GM21367 (cell line): ENCODE measurements at regions not wholly inside any gene's neighbourhood (a gene's known extent, or its start where the extent isn't known, plus 50 kb on each side); places are given as distances from the start of the nearest gene placed in this dataset.

Source experiments
- ATAC-seq: cut with Tn5 transposase; IDR thresholded peaks from one replicate; pipeline ENCODE4 v1.9.1; 2021; ENCODE audit not compliant: unreplicated experiment

DNA sequence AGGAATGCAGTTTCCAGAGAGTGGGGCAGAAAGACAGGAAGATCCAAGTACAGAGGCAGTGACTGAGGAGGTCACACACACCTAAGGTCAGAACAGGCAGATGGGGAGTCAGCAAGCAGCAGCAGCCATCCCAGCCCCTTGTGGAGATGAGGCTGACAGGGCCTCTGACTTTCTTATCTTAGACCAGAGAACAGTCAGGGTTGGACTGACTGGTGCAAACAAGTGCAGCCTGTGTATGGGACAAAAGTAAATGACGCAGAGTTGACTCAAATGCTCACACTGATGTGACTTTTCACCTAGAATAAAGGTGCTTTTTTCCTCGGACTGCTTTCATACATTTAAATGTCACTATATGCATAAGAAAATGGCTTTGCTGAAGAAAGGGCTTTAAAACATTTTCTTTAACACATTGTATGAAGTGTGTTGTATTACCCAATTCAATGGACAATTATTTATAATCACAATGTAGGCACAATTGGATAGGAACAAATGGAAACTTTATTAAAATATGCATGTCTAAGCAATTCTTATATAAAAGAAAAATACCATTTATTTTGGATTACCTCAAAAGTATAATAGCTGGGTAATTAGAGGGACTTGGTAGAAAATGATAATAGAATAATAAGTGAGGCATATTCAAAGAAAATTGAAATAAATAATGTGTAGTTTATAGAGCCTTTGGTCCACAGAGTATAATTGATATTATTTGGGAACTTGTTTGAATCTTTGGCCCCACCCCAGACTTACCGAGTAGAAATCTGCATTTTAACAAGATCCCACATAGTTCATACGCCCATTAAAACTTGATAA lies 1321.5 kb upstream of the CELF4 start:
- no peak for ATAC-seq

DNA sequence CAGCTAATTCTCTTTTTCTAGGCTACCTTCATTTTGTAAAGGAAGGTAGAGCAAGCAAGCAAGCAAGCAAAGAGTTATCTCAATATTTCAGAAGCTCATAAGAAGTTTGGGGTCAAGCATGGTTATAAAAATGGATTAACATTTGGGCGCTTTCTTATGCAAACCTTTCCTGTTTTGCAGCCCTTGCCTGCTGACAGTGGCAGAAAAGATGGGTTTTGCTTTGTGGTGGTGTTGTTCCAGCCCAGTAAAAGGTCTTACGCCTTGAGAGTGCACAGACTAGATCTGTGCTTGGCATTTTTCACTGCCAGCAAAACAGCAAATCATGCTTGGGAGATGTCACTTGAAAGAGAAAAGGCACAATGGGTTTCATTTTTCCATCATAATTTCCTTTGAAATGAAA lies 1320.6 kb upstream of the CELF4 start:
- no peak for ATAC-seq

DNA sequence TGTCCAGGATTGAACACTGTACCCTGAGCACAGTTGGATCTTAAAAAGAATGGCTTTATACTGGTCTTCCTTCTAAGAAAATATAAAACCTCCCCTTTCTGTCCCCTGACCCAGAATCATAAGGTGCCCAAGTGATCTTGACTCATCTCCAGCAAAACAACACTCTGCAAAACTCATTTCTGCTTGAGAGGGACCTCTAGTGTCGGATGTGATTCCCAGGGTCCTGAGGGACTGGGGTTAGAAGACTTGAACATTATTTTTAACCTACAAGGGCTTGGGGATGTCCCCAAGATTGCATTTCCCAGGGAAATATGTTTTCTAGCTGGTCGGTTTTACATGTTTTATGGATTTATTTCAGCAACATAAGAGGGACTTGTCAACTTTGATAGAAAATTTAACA lies 1318.5 kb upstream of the CELF4 start:
- no peak for ATAC-seq

DNA sequence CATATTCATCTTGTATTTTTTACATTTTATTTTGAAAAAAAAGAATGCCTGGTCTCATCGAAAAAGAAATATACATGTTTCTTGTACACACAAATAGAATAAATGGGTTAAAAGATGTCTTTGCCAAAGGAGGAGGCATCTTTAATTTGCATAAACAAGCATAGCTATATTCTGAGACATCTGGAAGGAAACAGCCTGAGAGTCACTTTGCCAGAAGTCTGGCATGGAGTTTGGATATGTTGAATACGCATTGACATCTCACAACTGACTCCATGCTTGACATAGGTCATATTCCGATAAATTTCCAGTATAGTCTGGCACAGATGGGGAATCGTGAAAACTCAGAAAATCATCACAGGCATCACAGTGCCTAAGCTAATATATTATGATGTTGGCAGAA lies 1317.5 kb upstream of the CELF4 start:
- ATAC-seq, result no peak

DNA sequence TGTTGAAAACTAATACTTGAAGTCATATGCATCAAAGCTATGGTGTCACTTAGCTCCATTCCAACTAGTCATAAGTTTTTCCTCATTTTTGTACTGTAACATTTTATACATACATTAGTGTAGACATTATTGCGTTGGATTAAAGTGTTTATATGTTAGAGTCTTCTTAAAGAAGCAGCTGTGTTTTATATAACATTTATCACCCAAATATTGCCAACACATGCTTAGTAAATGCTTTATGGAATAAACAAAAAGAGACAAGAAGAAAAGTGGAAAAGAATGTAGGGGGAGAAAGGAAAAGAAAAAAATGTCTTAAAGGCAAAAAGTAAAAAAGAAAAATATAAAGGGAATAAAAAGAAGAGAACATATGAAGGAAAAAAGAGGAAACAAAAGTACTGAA lies 1314.3 kb upstream of the CELF4 start:
- no peak for ATAC-seq

DNA sequence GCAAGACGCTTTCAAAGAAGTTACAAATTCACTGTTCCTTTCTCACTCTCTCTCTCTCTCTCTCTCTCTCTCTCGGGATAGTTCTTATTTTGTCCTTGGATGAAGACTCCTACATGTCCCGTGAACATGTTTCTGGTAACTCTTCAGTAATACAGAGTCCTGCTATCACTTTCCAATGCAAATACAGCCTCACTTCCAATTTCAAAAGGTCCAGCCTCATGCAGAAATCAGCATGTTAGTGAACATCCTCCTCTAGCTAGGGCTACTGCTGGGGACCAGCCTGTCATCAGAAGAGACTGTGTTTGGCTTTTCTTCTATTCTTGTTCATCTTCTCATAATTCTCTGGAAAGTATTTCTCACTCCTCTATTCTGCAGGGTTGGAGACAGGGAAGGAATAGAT lies 1306.7 kb upstream of the CELF4 start:
- no peak for ATAC-seq

DNA sequence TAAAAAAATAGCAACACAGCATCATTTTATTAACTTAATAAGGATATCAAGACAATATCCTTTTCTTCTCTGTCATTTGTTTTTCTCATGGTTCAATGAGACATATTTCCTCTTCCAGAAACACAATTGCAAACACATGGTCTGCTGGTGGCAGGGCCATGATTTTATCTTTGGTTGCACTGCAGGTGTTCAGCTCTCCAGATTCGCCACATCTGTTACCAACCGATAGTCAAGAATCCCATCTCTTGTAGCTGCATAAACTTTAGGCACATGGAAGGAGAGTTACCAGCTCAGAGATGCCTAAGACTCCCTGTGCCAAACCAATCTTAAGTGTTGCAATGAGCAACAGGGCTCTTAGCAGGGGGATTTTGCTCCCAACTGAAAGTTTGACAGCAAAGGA lies 1303.2 kb upstream of the CELF4 start:
- ATAC-seq, result no peak

DNA sequence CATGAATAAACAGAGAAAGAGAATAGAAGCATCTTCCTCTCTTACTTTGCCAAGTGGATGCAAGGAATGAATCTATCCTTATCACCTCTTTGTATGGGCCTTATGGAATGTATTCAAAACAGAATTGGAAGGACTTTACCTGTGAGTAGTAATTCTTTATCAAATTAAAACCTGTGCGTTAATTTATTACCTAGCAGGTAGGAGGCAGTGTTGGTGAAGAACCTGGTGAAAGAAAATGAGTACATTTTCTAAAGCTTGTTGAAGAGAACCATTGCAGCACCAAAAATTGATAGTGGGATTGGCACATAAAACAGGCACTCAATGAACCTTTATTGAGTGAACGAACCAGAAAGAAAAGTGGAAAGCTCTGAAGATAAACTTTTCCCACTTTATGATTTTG lies 1302.1 kb upstream of the CELF4 start:
- no peak for ATAC-seq

DNA sequence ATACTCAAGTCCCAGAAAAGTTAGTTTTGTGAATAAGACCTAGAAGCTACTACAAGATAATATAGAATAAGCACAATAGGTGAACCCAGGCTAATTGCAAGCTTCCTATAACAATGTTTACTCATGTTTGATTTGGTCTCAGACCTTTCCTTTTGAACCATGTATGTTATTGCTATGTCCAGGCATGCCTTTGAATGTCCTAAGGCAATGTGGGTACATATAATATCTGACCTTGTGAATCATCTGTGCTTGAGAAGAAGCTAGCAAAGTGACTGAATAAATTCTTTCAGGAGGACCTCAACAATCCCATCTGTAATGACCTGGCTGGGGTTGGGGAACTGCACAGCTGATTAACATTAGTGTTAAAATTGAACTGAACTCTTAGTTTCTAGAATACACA lies 1285.9 kb upstream of the CELF4 start:
- ATAC-seq, result no peak

DNA sequence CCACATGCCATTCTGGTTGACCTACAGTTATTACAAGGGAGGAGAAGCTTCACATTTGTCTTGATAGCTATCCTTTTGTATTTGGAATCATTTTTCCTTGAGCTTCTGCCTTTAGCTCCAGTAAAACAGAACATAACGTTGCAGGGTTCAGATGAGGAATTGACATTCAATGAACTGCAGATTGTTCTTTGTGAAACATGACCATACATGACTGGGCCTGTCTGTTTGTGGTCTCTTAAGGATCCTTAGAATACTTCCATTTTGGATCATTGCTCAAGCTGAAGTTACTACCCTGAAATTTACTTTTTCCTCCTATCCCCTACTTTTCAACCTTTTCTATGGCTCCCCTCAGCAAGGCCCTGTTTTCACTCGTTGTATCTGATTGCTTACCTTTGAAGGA lies 1281.7 kb upstream of the CELF4 start:
- ATAC-seq, result no peak

DNA sequence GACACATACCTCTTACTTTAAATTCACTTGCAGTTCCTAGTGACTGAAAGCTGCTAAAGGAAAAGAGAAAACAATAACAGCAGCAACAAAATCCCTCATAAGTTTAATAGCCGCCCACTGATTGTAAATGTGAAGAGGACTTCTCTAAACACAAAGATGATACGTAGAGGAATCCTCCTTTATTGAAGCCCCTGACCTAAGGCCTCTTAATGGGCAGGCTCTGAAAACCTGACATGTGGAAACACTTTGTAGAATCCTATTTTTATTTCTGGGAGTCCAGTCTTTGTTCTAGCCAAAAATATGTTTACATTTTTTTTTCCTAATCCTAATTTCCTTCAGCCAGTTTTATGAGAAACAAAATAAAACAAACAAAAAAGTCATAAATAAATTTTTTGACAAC lies 1277.7 kb upstream of the CELF4 start:
- ATAC-seq, result no peak

DNA sequence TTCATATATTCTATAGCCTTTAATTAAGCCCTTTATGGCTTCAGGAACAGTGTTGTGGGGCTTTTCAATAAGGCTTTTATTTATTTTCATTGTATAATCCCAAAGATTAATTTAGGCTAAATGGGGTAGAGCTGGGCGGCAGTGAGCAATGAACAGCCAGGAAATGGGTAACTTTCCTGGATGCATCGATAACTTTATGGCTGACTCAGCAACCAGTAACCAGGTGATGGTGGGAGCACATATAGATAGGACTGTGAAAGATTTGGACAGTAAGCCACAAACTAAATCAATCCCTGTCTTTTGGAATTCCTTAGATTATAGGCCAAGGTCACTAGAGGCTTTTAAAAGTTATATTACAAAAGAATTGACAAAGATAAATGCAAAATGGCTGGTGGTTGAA lies 1260.6 kb upstream of the CELF4 start:
- no peak for ATAC-seq

DNA sequence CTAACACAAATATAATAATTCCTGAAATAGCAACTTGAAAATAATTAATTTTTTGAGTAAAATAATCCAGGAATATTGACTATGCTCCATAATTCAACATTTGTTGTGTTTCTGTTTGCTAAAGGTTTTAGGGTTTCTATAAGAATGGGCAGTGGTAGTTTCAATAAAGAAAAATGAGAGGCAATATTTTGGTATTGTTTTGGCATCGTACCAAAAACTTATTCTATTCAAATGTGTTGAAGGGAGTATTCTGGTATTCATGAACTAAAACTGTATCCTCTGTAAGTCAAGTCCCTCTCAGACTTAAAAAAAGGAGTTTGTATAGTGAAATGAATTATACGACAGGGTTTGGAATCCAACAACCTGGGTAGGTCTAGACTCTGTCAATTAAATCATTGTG lies 1245.6 kb upstream of the CELF4 start:
- no peak for ATAC-seq

DNA sequence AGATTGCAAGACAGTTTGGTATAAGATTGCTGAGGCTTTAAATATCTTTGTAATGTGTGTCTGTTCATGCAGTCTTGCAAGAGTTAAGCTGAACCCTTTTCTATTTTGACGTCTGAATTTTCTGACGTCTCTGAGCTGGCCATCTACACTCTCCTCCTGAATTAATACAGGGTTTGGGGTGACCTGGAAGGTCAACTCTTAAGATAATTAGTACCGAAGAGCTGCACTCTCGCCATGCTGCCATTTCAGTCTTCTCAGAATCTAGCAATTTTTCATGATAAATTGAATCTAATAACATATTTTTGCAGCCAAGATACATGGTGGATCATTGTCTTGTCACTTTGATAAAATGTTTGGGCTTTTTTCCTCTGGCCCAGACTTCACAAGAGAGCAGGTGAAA lies 1245.2 kb upstream of the CELF4 start:
- no peak for ATAC-seq

DNA sequence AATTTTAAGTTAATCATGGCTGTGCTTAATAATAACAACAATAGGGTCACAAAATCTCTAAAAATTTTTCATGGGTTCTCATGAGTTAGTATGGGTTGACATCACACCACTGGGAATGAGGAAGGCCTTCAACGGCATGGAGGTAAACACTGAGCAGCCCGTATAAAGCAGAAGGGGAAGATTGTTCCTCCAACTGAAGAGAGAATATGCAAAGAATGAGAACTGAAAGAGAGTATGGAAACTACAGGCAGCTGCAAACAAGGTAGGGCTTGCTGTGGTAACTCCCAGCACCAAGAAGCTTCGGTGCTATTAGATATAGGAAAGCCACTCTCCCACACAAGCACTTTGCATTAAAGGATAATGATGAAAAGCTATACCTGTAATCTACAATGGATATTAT lies 1242.3 kb upstream of the CELF4 start:
- ATAC-seq, result no peak

DNA sequence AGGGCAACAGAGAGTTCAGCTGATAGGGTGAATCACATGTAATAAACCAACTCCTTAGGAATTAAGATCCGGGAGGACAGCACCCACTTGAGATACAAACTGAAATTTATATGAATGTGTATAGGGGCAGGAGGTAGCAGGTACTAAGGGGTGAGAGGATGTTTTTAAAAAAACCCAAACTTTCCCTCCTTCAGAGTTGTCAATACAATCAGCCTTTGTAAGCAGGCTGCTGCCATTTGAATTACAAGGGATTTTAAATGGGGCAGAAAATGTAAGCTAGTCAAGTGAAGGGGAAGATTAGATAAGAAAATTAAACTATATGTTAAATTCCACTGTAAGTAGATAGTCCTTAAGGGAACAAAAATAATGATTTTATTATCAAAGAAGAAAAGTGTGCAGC lies 1239.7 kb upstream of the CELF4 start:
- ATAC-seq, result no peak

DNA sequence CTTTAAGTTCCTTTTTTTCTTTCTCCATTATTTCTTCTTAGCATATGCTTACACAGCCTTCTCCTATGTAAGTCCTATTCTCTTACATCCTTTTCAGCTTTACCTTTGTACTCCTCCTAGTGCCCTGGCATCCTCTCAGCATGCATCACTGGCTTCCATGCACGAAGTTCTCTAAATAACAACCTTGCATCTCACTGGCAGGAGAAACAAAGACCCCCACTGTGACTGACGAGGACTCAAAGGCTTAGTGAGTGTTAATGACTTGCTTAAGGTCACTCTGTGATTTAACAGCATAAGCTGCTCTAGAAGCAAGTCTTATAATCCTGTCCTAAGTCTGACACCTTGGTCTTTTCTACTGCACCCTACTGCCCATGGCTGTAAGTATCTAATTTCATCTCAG lies 1236.0 kb upstream of the CELF4 start:
- no peak for ATAC-seq

DNA sequence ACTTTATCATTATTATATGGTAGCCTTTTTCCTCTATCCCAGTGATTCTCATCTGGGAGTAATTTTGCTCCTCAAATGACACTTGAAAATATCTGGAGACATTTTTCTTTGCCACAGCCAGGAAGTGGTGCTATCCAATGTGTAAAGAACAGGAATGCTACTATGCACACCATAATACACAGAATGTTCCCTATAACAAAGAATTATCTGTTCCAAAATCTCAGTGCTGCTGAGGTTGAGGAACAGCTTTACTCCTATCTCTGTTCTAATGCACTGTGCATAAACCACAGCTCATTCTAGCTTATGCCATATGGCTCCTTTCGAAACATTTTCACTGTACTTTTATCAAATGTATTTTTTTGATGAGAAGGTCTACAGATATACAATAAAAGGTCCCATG lies 1231.2 kb upstream of the CELF4 start:
- ATAC-seq, result no peak

DNA sequence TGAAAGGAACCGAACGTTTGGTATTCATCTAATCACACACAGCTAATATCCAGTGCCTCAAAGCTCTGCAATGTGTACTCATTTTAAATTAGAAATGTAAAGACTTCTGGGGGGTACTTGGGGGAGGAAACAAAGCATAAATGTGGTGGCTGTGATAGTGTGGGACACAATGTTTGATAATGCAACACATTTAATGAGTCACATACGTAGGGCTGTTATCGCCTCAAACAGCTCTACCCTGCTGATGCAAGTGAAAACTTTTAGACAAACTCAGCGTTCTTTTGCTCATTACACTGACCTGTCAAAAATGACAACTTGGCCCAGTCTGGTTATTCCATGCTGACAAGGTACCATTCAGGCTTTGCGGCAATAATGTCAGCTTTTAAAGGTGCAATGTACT lies 1227.1 kb upstream of the CELF4 start:
- ATAC-seq, result no peak

DNA sequence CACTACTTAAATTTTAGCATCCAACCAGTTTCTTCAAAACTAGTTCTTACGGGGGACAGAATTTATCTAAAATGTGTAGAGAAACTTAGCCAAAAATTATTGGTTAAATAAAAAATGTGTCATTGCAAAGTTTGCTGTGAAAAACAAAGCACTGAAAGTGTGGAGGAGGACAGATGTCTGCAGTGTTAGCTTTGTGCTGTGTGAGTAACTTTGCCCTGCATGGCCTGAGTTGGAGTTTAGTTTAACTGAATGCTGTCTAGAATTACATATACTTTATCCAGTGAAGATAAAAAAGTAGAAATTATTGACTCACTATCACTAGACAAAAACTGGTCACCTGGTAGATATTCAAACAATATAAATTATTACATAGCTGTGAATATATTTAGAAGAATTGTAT lies 1225.2 kb upstream of the CELF4 start:
- no peak for ATAC-seq

DNA sequence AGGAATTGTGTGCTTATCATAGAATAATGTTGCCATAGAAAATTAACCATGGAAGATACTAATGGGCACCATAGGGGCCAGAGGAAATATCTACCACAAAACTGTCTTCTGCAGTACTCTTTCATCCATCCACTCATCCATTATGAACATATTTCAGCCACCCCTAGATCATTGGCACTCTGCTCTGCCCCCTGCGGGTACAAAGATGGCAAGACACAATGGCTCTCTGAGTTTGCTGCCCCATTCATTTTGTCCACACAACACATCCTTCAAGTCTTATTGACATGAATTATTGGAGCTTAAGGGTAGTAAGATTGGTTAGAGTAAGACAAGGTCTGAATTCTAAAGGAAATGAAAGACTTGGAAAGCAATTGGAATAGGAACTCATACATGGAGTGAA lies 1224.7 kb upstream of the CELF4 start:
- ATAC-seq, result no peak

DNA sequence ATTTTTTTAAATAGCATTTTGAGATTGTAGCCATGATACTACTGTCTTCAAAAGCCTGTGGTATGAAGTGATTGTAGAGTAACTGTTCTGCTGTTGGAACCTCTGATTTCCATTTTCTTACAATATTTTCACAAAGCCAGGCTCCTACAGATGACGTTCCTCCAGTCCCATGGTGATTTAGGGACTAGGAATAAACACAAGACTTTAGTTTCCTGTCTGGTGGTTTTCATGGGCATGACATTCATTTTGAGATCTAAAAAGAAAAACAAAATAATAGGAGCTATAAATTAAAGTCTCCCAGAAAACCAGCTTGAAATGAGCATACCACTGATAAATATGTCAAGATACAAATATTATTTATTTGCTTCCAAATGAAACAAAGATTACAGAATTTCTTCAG lies 1223.5 kb upstream of the CELF4 start:
- ATAC-seq, result no peak

DNA sequence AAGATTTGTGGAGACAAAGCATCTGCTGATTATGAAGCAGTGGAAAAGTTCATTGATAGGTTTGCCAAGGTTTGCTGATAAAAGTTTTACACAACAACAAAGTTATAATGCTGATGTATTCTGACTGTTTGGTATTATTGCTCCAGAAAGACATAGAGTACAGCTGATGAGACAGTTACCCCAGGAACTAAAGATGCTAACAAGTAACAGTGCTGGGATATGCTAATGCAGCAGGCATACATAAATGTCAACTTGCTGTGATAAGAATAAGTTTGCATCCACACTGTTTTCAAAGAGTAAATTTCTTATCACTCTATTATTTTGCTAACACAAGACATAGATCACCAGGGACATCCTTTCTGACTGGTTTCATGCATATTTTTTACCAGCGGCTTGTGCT lies 1221.3 kb upstream of the CELF4 start:
- no peak for ATAC-seq
